Astrocyte (in vitro differentiated cells and primary cell): ENCODE measurements at regions not wholly inside any gene's neighbourhood (a gene's known extent, or its start where the extent isn't known, plus 50 kb on each side); places are given as distances from the start of the nearest gene placed in this dataset.

Experiments used
- CTCF ChIP-seq: IDR thresholded peaks from 2 replicates; pipeline ENCODE4 v1.5.1; 2011; ENCODE audit warnings: low read depth, mild to moderate bottlenecking, inconsistent platforms, low read length, moderate library complexity; ENCODE audit not compliant: insufficient read depth
- EZH2 ChIP-seq: IDR thresholded peaks from 2 replicates; pipeline ENCODE4 v1.6.1; 2012; ENCODE audit warnings: mild to moderate bottlenecking, low read length, inconsistent platforms; ENCODE audit not compliant: insufficient read depth

- TF ChIP-seq CTCF (no peak), EZH2 (no peak)
Observed at GRCh38 chr1:229027622-229028182, 243.2 kb upstream of the RAB4A start.
